ENCODE measurements at regions not wholly inside any gene's neighbourhood (a gene's known extent, or its start where the extent isn't known, plus 50 kb on each side); places are given as distances from the start of the nearest gene placed in this dataset.

GRCh38 chr4:8940792-8941491 lies 69.3 kb upstream of the HMX1 start:
- intact Hi-C loops (cut with DNase I): no loop called here
- H3K4me1 ChIP-seq: no peaks in the 10 kb centered on the region
- H3K27me3 ChIP-seq: peaks cover 0 to 30% of the 10 kb centered on the region in 2 donors
- no peaks in the 10 kb centered on the region for H3K36me3 ChIP-seq
- TF ChIP-seq, protein P1, sequence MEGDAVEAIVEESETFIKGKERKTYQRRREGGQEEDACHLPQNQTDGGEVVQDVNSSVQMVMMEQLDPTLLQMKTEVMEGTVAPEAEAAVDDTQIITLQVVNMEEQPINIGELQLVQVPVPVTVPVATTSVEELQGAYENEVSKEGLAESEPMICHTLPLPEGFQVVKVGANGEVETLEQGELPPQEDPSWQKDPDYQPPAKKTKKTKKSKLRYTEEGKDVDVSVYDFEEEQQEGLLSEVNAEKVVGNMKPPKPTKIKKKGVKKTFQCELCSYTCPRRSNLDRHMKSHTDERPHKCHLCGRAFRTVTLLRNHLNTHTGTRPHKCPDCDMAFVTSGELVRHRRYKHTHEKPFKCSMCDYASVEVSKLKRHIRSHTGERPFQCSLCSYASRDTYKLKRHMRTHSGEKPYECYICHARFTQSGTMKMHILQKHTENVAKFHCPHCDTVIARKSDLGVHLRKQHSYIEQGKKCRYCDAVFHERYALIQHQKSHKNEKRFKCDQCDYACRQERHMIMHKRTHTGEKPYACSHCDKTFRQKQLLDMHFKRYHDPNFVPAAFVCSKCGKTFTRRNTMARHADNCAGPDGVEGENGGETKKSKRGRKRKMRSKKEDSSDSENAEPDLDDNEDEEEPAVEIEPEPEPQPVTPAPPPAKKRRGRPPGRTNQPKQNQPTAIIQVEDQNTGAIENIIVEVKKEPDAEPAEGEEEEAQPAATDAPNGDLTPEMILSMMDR (IDR thresholded peaks at IDR 0.05): no peak
- H3K27ac ChIP-seq: no peak overlapping the region
- no peak for DNase-seq
- no peak overlapping the region for H3K4me3 ChIP-seq
- ATAC-seq: peak; percentile 54
- no peaks in the 10 kb centered on the region for H3K9me3 ChIP-seq

DNA sequence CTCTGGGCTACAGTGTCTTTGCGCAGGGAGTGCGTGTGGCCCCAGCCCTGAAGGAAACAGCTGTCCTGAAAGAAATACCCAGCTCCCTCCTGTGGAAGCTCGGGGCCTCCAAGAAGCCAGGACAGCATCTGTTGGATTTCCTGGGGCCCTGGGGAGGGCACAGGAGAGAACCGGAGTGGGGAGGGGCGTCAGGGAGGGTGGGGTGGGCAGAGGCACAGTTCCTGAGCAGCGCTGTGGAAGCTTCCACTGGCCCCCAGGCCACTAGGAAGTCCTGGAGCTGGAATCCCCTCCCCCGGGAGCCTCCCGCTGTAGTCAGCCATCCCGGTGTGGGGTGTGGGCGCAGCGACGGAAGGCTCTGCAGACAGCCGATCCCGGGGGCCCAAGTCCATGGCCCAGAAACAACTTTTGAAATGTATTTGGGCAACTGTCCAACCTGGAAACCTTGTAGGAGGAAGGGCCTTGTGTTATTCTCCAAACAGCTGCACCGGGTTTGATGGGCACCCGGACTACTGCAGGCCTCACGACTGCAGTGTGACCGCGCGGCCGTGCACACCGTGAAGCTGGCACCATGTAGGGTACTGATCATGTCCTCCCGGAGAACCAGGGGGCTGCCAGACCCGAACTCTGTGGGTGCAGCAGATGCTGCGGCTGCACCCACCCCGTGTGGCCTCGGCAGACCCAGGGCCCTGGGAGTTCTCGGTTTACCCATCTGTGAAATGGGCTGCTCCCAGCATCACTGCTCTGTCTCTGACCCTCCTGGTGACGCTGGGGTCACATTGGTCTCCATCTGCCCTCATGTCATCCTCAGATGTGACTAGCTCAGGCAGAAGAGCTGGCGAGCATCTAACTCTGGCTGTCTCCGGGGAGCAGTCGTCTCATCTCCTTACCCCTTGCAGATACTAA lies 68.5 kb upstream of the HMX1 start:
- H3K9me3 ChIP-seq: no peaks in the 10 kb centered on the region
- H3K36me3 ChIP-seq: no peaks in the 10 kb centered on the region
- TF ChIP-seq, protein P1 (IDR thresholded peaks at IDR 0.05): no peak
- no peak overlapping the region for H3K4me3 ChIP-seq
- intact Hi-C loops (cut with DNase I): no loop called here
- H3K27ac ChIP-seq: no peak overlapping the region
- DNase-seq: peak in 1 of 4 donors; percentile 23
- no peaks in the 10 kb centered on the region for H3K4me1 ChIP-seq
- ATAC-seq: no peak
- H3K27me3 ChIP-seq: peaks cover 0 to 30% of the 10 kb centered on the region in 2 donors

- ATAC-seq: no peak
- no peaks in the 10 kb centered on the region for H3K9me3 ChIP-seq
- H3K27ac ChIP-seq: no peak overlapping the region
- TF ChIP-seq, protein P1 (IDR thresholded peaks at IDR 0.05): no peak
- no peak overlapping the region for H3K4me3 ChIP-seq
- H3K36me3 ChIP-seq: no peaks in the 10 kb centered on the region
- intact Hi-C loops (cut with DNase I): no loop called here
- H3K4me1 ChIP-seq: no peaks in the 10 kb centered on the region
- peaks cover 0 to 30% of the 10 kb centered on the region in 2 donors for H3K27me3 ChIP-seq
- DNase-seq: no peak
Observed at GRCh38 chr4:8939160-8939839, 67.7 kb upstream of the HMX1 start.

GRCh38 chr4:8938623-8939022 lies 67.0 kb upstream of the HMX1 start:
- intact Hi-C loops (cut with DNase I): no loop called here
- Histone ChIP-seq H3K4me1 (no peaks in the 10 kb centered on the region), H3K9me3 (no peaks in the 10 kb centered on the region), H3K36me3 (no peaks in the 10 kb centered on the region), H3K27me3 (peaks cover 0 to 30% of the 10 kb centered on the region in 2 donors), H3K27ac (no peak overlapping the region), H3K4me3 (no peak overlapping the region)
- ATAC-seq (no peak), DNase-seq (no peak)
- TF ChIP-seq, protein P1 (IDR thresholded peaks at IDR 0.05): no peak

DNA sequence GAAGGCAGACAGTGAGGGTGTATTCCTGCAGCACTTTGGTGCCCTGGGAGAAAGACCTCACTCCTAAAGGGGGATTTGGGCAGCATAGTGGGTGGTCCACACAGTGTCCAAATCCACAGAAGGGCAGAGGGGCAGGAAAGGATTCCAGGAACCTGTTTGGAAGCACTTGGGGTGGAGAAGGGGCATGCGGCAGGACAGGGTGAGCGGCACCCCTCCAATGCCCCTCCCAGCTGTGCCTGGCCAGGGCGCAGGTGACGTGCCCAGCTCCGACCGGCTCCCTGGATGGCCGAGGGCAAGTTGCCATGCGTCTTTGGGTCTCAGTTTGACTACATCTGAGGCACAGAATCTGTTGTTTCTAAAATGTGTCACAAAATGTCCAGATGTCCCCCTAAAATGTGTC lies 66.5 kb upstream of the HMX1 start:
- no peak for ATAC-seq

More for the DNA sequence above, 66.5 kb upstream of the HMX1 start:
- TF ChIP-seq, protein P1 (IDR thresholded peaks at IDR 0.05): no peak
- Histone ChIP-seq H3K27ac (no peak overlapping the region), H3K9me3 (peaks cover 0 to 4% of the 10 kb centered on the region in 2 donors), H3K27me3 (peaks cover 0 to 30% of the 10 kb centered on the region in 2 donors), H3K36me3 (no peaks in the 10 kb centered on the region), H3K4me3 (no peak overlapping the region), H3K4me1 (no peaks in the 10 kb centered on the region)
- no peak for DNase-seq
- intact Hi-C loops (cut with DNase I): no loop called here
